HepG2 (cell line): ENCODE measurements at regions not wholly inside any gene's neighbourhood (a gene's known extent, or its start where the extent isn't known, plus 50 kb on each side); places are given as distances from the start of the nearest gene placed in this dataset.

Source experiments
- ATAC-seq: fragments of 200-7000 bp; cut with Tn5 transposase; 3 replicates; pipeline ENCODE4 v1.9.1; 2020; ENCODE audit warnings: mild to moderate bottlenecking, moderate library complexity
- BruUV-seq: library from RNA; stranded (reverse); fragments of 400-500 nt; replicated peaks from 2 replicates; lab custom pipeline; 2021; lab: Mats Ljungman, UMichigan
- CTCF ChIA-PET: fragments of 300-600 bp; formaldehyde crosslinking; extraction: SDS; loops from one replicate; lab custom pipeline; 2021; ENCODE audit warnings: low total read pairs, inconsistent platforms, low intra/inter-chr PET ratio; lab: Yijun Ruan, JAX
- POLR2A ChIA-PET: fragments of 350-600 bp; sonication (Branson Sonifier 250); formaldehyde crosslinking; loops from one replicate; lab custom pipeline; 2020; ENCODE audit warnings: antibody characterized with exemption, inconsistent platforms; lab: Yijun Ruan, JAX
- DNase-seq: peaks from one replicate; pipeline ENCODE4 v3.0.0-alpha.2; 2015; ENCODE audit warnings: low spot score
- FAIRE-seq: peaks from 3 replicates; lab custom pipeline; 2011; peaks lifted over from hg19 to GRCh38; lab: Jason Lieb, UNC
- H2AFZ ChIP-seq: one replicate; pipeline ENCODE4 v1.6.1; 2011; ENCODE audit warnings: low read length, inconsistent platforms
- H3K27ac ChIP-seq: fragments of 300-600 bp; 3 replicates; pipeline ENCODE4 v1.8.0; 2011; ENCODE audit warnings: mixed run types, mild to moderate bottlenecking, mixed read lengths, low read length, inconsistent platforms; ENCODE audit not compliant: insufficient read depth; ENCODE audit errors: extremely low read length
- H3K27me3 ChIP-seq, 2 experiments: fragments of 200-600 bp in 1 of 2; 2 replicates in 1 of 2; 3 replicates in 1 of 2; pipeline versions ENCODE4 v1.6.0 to v1.8.0; 2011; ENCODE audit warnings: low read length in 2 of 2, mild to moderate bottlenecking in 2 of 2, moderate library complexity in 2 of 2, inconsistent platforms in 1 of 2; ENCODE audit not compliant: insufficient read depth in 2 of 2, control insufficient read depth in 1 of 2
- H3K36me3 ChIP-seq, 2 experiments: fragments of 200-600 bp in 1 of 2; replicated peaks in 1 of 2; 2 replicates in 1 of 2; 3 replicates in 1 of 2; pipeline versions ENCODE4 v1.5.1 to v1.8.0; 2011; ENCODE audit warnings: low read length in 2 of 2, inconsistent platforms in 1 of 2; ENCODE audit not compliant: insufficient read depth in 2 of 2, control insufficient read depth in 1 of 2
- H3K4me1 ChIP-seq: 2 replicates; pipeline ENCODE4 v1.5.1; 2012; ENCODE audit warnings: low read length, inconsistent platforms; ENCODE audit not compliant: insufficient read depth
- H3K4me2 ChIP-seq: 2 replicates; pipeline ENCODE4 v1.6.0; 2011; ENCODE audit warnings: low read depth, low read length, inconsistent platforms
- H3K4me3 ChIP-seq, 3 experiments: fragments of 200-600 bp in 1 of 3; sonication (generic), shearing (Covaris generic) in 1 of 3; replicated peaks in 1 of 3; 2 replicates each; pipeline ENCODE4 v1.5.1; 2011 to 2016; ENCODE audit warnings: low read length in 3 of 3, inconsistent platforms in 2 of 3, low read depth in 2 of 3, mild to moderate bottlenecking in 2 of 3, control low read depth in 1 of 3, mixed read lengths in 1 of 3; ENCODE audit not compliant: insufficient read depth in 1 of 3
- H3K79me2 ChIP-seq: one replicate; pipeline ENCODE4 v1.6.1; 2011; ENCODE audit warnings: low read length, inconsistent platforms; ENCODE audit not compliant: insufficient read depth
- H3K9ac ChIP-seq: 2 replicates; pipeline ENCODE4 v1.6.0; 2011; ENCODE audit warnings: mild to moderate bottlenecking, low read depth, low read length, inconsistent platforms; ENCODE audit not compliant: insufficient read depth
- H3K9me3 ChIP-seq: 2 replicates; pipeline ENCODE4 v1.5.1; 2012; ENCODE audit warnings: mild to moderate bottlenecking, low read length
- H4K20me1 ChIP-seq: 2 replicates; pipeline ENCODE4 v1.6.0; 2011; ENCODE audit warnings: inconsistent platforms, mild to moderate bottlenecking, low read length, moderate library complexity; ENCODE audit not compliant: insufficient read depth
- GATAD2A ChIP-seq: IDR thresholded peaks from 2 replicates; pipeline ENCODE4 v1.6.1; 2016
- HBP1 ChIP-seq: IDR thresholded peaks from 2 replicates; pipeline ENCODE4 v1.6.1; 2016; ENCODE audit warnings: low read depth, control low read depth
- HNRNPL ChIP-seq: fragments of 200-400 bp; formaldehyde crosslinking; IDR thresholded peaks from 2 replicates; pipeline ENCODE4 v1.6.1; 2017; ENCODE audit warnings: mild to moderate bottlenecking, low read depth, low read length
- MED8 ChIP-seq: sonication (generic); formaldehyde crosslinking; IDR thresholded peaks from 2 replicates; pipeline ENCODE4 v1.8.1; 2023; ENCODE audit warnings: mild to moderate bottlenecking, missing genetic modification reagents; ENCODE audit not compliant: insufficient replicate concordance
- MIER3 ChIP-seq: IDR thresholded peaks from 2 replicates; pipeline ENCODE4 v1.6.1; 2016; ENCODE audit warnings: missing compliant biosample characterization, borderline replicate concordance
- MTA1 ChIP-seq: sonication (generic); formaldehyde crosslinking; IDR thresholded peaks from 2 replicates; pipeline ENCODE4 v1.4.0; 2020; ENCODE audit warnings: missing genetic modification reagents, mild to moderate bottlenecking, borderline replicate concordance
- PITX1 ChIP-seq: sonication (generic); formaldehyde crosslinking; IDR thresholded peaks from 2 replicates; pipeline ENCODE4 v1.5.1; 2020; ENCODE audit warnings: mild to moderate bottlenecking, missing genetic modification reagents
- PREB ChIP-seq: sonication (generic); formaldehyde crosslinking; IDR thresholded peaks from 2 replicates; pipeline ENCODE4 v1.4.0; 2020; ENCODE audit warnings: missing genetic modification reagents
- PRMT3 ChIP-seq: sonication (generic); formaldehyde crosslinking; IDR thresholded peaks from 2 replicates; pipeline ENCODE4 v1.8.1; 2022; ENCODE audit warnings: low read depth, mild to moderate bottlenecking, moderate library complexity, missing genetic modification reagents, borderline replicate concordance
- TCF12 ChIP-seq, 2 experiments: fragments of 450-650 bp in 1 of 2; sonication (generic) in 1 of 2; formaldehyde crosslinking in 1 of 2; IDR thresholded peaks; 2 replicates each; pipeline versions ENCODE4 v1.6.1 to v1.8.0; 2017 to 2022; ENCODE audit warnings: antibody characterized with exemption in 1 of 2, mild to moderate bottlenecking in 1 of 2, missing genetic modification reagents in 1 of 2, moderate library complexity in 1 of 2
- ZNF17 ChIP-seq: sonication (generic); formaldehyde crosslinking; IDR thresholded peaks from 2 replicates; pipeline ENCODE4 v1.5.0; 2020; ENCODE audit warnings: mild to moderate bottlenecking, missing genetic modification reagents
- ZNF337 ChIP-seq: sonication (generic); formaldehyde crosslinking; IDR thresholded peaks from 2 replicates; pipeline ENCODE4 v1.5.1; 2020; ENCODE audit warnings: missing genetic modification reagents, low read depth, mild to moderate bottlenecking, borderline replicate concordance
- ZNF350 ChIP-seq: sonication (generic); formaldehyde crosslinking; IDR thresholded peaks from 2 replicates; pipeline ENCODE4 v1.4.0; 2020; ENCODE audit warnings: mild to moderate bottlenecking, low read depth, missing genetic modification reagents, borderline replicate concordance
- WGBS: methylation state at CpG from one replicate; pipeline ENCODE4 v1.1.6; 2017; ENCODE audit warnings: low lambda C conversion rate; 5-methylcytosine and 5-hydroxymethylcytosine counted together
- in situ Hi-C: cut with HindIII; loops from 2 replicates; pipeline ENCODE4 v1.10.0; 2017; ENCODE audit warnings: low pct_unique_long_range_greater_than_20kb; ENCODE audit not compliant: extremely low pct_ligation_motif_present
- intact Hi-C: fragments of 100-400 bp; cut with micrococcal nuclease; formaldehyde crosslinking; loops from one replicate; pipeline ENCODE4 v1.10.0; 2022; ENCODE audit not compliant: unreplicated experiment
- TF ChIP-seq, protein P1 (sequence below): IDR thresholded peaks from 2 replicates; pipeline ENCODE4 v1.6.1; 2016
- TF ChIP-seq, protein P2 (sequence below): sonication (generic); formaldehyde crosslinking; IDR thresholded peaks from 2 replicates; pipeline ENCODE4 v1.4.0; 2020; ENCODE audit warnings: missing genetic modification reagents

DNA sequence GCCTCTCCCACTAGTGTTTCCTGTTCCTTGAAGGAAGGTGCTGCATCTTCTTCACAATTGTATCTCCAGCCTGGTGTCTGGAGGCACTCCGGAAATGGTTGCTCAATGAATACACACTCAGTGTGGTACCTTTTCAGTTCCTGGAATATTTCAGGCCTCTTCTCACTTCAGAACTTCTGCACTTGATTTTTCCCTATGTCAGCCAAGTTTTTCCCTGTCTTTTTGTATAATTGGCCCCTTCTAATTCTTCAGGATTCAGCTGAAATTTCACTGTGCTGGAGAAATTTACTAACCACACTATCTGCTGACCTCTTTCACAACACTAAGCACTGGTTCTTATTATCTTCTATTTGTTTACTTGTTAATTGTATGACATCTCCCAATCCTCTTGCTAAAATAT, 61.2 kb upstream of the MAP10 start:
- no TSS peak for BruUV-seq
- DNase-seq (no peak), FAIRE-seq (no peak), ATAC-seq (no peak)
- WGBS, result 54% methylated on average over 1 of the region's 1 CpG
- POLR2A ChIA-PET, result no interaction called here
- no peaks in the 10 kb centered on the region for H3K79me2 ChIP-seq
- peaks cover 30% of the 10 kb centered on the region for H3K9me3 ChIP-seq
- no peak overlapping the region for H3K4me3 ChIP-seq
- in situ Hi-C loops, result no loop called here
- H3K4me2 ChIP-seq, result no peak overlapping the region
- H3K27me3 ChIP-seq, result no peaks in the 10 kb centered on the region
- no peaks in the 10 kb centered on the region for H4K20me1 ChIP-seq
- no peaks in the 10 kb centered on the region for H3K36me3 ChIP-seq
- H3K27ac ChIP-seq, result no peak overlapping the region
- intact Hi-C loops, result no loop called here
- CTCF ChIA-PET, result no interaction called here
- TF ChIP-seq PRMT3, result no peak
- no peak for TF ChIP-seq HNRNPL
- no peak for TF ChIP-seq HBP1 (CRISPR knock-in tag)
- TF ChIP-seq MIER3 (CRISPR knock-in tag), result no peak
- TF ChIP-seq GATAD2A (CRISPR knock-in tag), result no peak
- TF ChIP-seq MTA1 (CRISPR knock-in tag), result no peak
- no peak for TF ChIP-seq PITX1
- no peak for TF ChIP-seq TCF12 (IDR thresholded peaks at IDR 0.05)
- no peak for TF ChIP-seq TCF12 (CRISPR knock-in tag; IDR thresholded peaks at IDR 0.05)
- TF ChIP-seq PREB (CRISPR knock-in tag), result no peak
- TF ChIP-seq, protein P1, sequence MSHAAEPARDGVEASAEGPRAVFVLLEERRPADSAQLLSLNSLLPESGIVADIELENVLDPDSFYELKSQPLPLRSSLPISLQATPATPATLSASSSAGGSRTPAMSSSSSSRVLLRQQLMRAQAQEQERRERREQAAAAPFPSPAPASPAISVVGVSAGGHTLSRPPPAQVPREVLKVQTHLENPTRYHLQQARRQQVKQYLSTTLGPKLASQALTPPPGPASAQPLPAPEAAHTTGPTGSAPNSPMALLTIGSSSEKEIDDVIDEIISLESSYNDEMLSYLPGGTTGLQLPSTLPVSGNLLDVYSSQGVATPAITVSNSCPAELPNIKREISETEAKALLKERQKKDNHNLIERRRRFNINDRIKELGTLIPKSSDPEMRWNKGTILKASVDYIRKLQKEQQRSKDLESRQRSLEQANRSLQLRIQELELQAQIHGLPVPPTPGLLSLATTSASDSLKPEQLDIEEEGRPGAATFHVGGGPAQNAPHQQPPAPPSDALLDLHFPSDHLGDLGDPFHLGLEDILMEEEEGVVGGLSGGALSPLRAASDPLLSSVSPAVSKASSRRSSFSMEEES (CRISPR knock-in tag), result no peak
- TF ChIP-seq ZNF17 (CRISPR knock-in tag), result no peak
- no peak for TF ChIP-seq ZNF337 (CRISPR knock-in tag)
- TF ChIP-seq MED8 (CRISPR knock-in tag), result no peak
- TF ChIP-seq, protein P2, sequence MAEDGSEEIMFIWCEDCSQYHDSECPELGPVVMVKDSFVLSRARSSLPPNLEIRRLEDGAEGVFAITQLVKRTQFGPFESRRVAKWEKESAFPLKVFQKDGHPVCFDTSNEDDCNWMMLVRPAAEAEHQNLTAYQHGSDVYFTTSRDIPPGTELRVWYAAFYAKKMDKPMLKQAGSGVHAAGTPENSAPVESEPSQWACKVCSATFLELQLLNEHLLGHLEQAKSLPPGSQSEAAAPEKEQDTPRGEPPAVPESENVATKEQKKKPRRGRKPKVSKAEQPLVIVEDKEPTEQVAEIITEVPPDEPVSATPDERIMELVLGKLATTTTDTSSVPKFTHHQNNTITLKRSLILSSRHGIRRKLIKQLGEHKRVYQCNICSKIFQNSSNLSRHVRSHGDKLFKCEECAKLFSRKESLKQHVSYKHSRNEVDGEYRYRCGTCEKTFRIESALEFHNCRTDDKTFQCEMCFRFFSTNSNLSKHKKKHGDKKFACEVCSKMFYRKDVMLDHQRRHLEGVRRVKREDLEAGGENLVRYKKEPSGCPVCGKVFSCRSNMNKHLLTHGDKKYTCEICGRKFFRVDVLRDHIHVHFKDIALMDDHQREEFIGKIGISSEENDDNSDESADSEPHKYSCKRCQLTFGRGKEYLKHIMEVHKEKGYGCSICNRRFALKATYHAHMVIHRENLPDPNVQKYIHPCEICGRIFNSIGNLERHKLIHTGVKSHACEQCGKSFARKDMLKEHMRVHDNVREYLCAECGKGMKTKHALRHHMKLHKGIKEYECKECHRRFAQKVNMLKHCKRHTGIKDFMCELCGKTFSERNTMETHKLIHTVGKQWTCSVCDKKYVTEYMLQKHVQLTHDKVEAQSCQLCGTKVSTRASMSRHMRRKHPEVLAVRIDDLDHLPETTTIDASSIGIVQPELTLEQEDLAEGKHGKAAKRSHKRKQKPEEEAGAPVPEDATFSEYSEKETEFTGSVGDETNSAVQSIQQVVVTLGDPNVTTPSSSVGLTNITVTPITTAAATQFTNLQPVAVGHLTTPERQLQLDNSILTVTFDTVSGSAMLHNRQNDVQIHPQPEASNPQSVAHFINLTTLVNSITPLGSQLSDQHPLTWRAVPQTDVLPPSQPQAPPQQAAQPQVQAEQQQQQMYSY (CRISPR knock-in tag), result no peak
- no peak for TF ChIP-seq ZNF350 (CRISPR knock-in tag)
- TF ChIP-seq, all 625 proteins: peak for 0
- Histone ChIP-seq H3K4me1 (no peaks in the 10 kb centered on the region), H3K9ac (no peak overlapping the region), H2AFZ (no peak overlapping the region)
